ENCODE measurements at regions not wholly inside any gene's neighbourhood (a gene's known extent, or its start where the extent isn't known, plus 50 kb on each side); places are given as distances from the start of the nearest gene placed in this dataset.
A peak's percentile ranks its signal among the peaks of the same experiment; 100 is the strongest.
"Not testable (repeated sequence)": the region's sequence is repeated elsewhere in the genome, so short reads cannot be mapped to it uniquely, and the experiment has no call there.

DNA sequence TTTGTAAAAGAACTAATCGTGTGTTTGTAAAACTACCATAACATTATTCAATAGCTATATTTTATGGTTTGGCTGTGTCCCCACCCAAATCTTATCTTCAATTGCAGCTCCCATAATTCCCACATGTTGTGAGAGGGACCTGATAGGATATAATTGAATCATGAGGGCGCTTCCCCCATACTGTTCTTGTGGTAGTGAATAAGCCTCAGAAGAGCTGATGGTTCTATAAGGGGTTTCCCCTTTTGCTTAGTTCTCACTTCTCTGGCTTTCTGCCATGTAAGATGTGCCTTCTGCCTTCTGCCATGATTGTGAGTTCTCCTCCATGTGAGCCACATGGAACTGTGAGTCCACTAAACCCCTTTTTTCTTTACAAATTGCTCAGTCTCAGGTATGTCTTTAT lies 1372.3 kb downstream of the AMY1C start:
- DNase-seq (no peak), ATAC-seq (no peak)
- intact Hi-C loops (cut with DNase I), result no loop called here

DNA sequence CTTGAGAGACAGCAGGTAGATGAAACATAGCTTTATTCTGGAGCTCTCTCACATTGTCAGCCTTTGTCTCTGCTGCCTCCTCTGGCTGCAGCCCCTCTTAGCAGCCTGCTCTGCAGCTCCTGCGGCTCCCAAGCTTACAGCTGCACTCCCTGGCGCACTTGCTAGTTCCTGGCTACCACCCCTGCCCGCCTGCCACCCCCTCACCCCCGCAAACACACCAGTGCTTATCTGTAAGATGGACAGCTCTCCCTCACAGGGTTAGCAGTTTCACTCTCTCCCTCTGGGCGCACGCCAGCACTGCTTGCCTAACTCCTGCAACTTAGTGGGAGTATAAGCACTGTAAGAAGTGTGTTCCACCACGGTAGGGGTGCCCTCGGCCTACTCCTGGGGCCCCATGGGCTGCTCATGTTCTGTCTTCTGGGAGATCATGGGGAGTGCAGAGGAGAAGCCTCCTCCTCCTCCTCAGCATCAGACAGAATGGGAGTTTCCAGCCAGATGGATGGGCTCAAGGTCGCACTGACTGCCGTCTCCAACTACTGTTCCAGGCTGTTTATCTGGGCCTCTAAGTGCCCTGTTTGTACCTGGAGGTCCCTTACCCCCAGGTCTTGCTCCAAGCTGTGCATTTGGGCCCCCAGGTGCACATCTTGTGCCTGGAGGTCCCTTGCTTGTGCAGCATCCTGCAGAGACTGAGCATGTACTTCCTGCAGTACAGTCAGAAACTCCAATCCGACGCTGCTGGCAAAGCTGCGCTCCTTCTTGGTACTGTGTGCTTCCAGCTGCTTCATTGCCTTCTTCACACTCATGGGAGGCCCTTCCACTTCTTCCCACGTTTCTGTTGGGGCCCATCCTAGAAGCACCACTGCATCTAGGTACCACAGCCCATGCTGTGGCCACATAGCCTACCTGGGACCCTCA lies 1388.1 kb downstream of the AMY1C start:
- DNase-seq, result no peak
- intact Hi-C loops (cut with DNase I), result no loop called here
- peak; percentile 62 to 71 for ATAC-seq

DNA sequence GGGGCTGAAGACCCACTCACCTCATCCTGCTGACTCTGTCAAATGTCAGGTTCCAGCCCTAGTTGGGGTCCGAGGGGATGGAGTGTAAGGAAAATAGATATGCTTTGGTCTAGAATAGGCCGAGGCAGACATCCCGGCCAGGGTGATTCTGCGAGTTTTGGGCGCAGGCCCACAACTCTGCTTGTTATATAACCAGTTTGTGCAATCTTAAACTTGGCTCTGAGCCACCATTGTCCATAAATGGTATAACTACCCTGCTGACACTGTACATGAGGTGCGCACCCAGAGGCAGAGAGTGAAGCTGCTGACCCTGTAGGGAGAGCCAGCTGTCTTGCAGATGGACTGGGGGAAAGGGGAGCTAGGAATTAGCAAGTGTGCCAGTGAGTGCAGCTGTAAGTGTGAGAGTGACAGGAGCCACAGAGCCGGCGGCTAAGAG lies 1388.8 kb downstream of the AMY1C start:
- intact Hi-C loops (cut with DNase I), result no loop called here
- ATAC-seq, result peak; percentile 57 to 92
- no peak for DNase-seq

DNA sequence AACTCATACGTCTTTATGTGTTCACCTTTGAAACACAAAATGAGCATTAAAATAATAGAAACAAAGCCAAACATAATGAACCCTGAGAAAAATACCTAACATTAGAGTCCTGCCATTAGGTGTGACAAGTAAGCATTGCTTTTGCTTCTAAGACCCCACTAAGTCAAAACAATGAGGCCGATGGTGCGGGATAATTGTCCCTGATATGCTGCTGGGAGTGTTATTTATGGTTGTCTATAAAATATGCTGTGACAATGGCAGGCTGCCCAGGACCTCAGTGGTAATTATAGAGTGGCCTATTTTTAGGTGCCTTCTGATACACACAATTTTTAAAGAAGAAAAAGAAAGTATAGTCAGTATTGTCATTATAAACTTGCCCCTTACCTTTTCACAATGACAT lies 1423.1 kb downstream of the AMY1C start:
- ATAC-seq (no peak), DNase-seq (no peak)
- intact Hi-C loops (cut with DNase I), result no loop called here

DNA sequence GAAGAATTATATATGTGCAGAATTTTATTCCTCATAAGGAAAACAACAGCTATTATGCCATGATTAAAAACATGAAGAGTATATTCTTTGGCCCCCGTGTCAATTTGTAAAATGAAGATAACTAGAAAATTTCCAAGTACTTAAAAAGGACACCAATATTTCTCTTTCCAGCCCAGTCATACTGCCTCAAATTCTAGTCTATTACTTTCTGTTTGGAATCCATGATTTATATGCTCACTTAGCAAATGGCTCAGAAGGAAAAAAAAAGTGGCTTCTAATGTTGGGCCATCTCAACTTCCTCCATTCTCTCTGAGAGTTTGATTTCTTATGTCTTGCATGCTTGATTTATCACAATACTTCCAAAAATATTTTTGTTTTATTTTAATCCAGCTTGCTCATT lies 1431.1 kb downstream of the AMY1C start:
- DNase-seq (no peak), ATAC-seq (no peak)
- intact Hi-C loops (cut with DNase I), result no loop called here

DNA sequence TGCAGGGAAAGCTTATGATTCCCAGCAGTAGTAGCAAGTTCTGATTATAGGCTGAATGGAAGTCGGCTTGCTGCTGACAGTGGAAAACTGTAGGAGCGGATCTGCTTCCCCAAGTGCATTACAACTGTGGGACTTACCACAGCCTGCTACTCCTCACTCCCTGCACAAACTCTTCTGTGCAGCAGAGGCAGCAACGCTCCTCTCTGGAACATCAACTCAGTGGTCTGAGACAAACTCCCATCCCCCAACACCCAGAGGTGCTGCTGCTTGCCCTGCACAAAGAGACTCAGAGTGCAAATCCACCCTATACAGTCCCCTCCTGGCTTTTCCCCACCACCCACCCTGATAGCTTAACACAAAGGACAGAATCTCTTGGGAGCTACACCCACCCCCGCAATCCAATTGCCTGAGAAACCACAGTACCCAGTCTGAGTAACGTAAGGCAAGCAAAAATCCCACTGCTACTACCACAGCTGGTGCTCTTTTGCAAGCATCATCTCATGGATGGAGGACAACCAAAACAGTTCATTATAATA lies 1455.2 kb downstream of the AMY1C start:
- intact Hi-C loops (cut with DNase I), result no loop called here

DNA sequence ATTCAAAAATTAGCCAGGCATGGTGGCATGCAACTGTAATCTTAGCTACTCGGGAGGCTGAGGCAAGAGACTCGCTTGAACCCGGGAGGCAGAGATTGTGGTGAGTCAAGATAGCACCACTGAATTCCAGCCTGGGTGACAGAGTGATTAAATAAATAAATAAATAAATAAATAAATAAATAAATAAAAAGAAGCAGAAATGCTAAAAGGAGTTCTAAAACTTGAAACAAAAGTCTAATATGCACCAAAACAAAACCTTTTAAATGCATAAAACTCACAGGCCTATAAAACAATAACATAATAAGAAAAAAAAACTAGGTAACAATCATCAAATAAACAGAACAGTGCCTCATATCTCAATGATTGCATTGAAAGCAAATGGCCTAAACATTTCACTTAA lies 1458.9 kb downstream of the AMY1C start:
- intact Hi-C loops (cut with DNase I), result no loop called here
- DNase-seq, result no peak
- no peak for ATAC-seq

More for the DNA sequence above, 1455.2 kb downstream of the AMY1C start:
- DNase-seq (no peak), ATAC-seq (no peak)

DNA sequence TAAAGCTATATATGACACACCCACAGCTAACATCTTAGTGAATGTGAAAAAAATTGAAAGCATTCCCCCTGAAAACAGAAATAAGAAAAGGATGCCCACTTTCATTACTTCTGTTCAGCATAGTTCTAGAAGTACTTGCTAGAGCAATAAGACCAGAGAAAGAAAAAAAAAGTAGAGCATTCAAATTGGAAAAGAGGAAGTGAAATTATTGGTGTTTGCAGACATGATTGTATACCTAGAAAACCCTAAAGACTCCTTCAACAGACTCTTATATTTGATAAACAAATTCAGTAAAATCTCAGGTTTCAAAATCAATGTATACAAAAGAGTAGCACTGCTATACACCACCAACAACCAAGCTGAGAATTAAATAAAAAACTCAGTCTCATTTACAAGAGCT lies 1461.0 kb downstream of the AMY1C start:
- intact Hi-C loops (cut with DNase I), result no loop called here
- ATAC-seq (no peak), DNase-seq (no peak)

DNA sequence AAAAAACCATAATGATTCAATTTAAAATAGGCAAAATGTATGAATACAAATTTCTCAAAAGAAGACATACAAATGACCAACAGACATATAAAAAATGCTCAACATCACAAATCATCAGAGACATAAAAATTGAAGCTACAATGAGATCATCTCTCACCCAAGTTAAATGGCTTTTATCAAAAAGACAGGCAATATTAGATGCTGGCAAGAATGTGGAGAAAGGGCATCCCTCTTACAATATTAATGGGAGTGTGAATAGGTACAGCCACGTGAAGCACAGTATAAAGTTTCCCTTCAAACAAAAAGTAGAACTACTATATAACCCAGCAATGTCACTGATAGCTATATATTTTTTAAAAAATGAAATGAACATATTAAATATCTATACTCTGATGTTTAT lies 1481.7 kb downstream of the AMY1C start:
- DNase-seq (no peak), ATAC-seq (no peak)
- intact Hi-C loops (cut with DNase I), result no loop called here

DNA sequence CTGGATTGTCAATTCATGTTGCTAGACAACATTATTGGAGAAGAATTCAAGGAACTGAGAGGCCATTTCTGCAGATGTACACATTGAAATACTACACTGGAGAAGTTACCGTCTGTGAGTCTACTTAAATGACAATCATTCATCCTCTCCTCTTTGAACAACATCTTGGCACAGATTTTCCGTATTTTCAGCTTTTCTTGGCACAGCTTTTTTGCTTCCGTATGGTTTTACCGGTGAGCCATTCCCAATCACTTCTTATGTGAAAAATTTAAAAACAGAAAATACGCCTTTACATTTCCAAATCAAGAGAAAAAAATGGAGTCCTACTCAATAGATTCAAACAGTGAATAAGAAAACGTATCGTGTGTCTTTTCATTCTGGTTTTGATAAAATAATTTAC lies 1493.7 kb downstream of the AMY1C start:
- intact Hi-C loops (cut with DNase I), result no loop called here
- ATAC-seq (no peak), DNase-seq (no peak)

DNA sequence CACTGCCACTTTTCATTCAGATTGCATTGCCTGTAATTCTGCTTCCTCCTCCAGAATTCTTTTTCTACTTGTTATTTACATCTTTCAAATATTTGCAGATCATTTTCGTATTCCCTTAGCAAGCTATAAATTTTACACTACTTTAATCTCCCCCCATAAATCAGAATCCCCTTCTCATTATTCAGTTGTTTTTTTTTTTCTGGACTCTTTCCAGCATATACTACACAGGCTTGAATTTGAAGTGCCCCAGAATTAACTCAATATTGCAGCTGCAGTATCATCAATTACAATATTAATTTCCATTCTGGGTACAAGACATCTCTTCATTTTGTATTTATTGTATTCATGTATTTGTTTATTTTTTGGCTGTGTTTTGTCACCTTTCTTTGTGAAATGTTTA lies 1494.3 kb downstream of the AMY1C start:
- no peak for ATAC-seq
- DNase-seq, result no peak
- intact Hi-C loops (cut with DNase I), result no loop called here

DNA sequence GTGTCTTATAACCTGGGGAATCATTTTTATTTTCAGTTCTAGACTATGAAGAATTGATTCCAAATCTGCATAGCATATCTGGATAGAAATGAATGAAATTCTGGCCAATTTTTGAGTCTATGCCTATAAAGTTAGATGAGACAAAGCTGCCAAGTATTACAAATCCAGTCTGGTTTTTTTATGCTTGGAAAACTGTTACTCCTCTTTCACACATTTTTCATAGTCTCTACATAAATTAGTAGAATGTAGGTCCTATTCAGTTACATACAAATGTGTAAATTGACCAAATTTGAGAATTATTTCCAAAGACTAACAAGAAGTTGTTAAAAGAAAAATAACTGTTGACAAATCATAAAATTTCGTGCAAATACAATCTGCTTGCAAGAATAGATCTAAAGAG lies 1505.2 kb downstream of the AMY1C start:
- no peak for ATAC-seq
- intact Hi-C loops (cut with DNase I), result no loop called here
- DNase-seq, result no peak

DNA sequence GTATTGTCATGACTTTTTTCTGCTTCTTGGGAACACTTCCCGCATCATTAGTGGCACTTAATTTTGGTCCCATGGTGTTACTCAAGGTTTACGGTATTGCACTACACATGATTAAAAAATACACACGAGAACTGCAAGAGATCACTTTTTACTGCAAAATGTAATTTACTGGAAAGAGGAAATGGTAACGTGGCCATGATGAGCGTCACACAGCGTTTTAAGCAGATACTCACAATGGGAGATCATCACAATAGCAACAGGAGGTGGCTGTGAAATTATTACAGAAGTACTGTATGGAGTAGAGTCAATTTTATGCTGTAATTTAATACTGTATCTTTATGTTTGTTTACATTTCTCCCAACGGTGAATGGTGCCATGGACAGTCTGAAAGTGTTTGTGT lies 1510.3 kb downstream of the AMY1C start:
- ATAC-seq, result no peak
- DNase-seq, result no peak
- intact Hi-C loops (cut with DNase I), result no loop called here

DNA sequence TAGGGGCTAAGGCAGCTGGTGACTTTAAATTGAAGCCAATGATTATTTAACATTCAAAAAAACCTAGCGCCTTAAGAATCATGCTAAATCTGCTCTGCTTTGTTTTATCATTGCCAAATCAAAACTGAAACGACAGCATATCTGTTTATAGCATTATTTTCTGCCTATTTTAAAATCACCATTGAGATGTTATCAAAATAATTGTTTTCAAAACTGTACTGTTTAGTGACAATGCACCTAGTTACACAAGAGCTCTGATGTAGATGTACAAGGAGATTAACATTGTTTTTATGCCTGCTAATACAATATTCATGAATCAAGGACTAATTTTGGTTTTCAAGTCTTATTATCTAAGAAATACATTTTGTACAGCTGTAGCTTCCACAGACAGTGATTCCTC lies 1521.3 kb downstream of the AMY1C start:
- no peak for ATAC-seq
- no peak for DNase-seq
- intact Hi-C loops (cut with DNase I), result no loop called here

DNA sequence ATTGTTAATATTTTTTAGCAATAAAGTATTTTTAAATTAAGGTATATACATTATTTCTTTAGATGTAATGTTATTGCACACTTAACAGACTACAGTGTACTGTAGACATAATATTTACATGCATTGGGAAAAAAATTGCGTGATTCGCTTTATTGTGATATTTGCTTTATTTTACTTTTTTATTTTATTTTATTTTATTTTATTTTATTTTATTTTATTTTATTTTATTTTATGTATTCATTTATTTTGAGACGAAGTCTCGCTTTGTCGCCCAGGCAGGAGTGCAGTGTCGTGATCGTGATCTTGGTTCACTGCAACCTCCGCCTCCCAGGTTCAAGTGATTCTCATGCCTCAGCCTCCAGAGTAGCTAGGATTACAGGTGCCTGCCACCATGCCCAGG lies 1522.7 kb downstream of the AMY1C start:
- ATAC-seq; DNase-seq; intact Hi-C loops (cut with DNase I): not testable (repeated sequence)

DNA sequence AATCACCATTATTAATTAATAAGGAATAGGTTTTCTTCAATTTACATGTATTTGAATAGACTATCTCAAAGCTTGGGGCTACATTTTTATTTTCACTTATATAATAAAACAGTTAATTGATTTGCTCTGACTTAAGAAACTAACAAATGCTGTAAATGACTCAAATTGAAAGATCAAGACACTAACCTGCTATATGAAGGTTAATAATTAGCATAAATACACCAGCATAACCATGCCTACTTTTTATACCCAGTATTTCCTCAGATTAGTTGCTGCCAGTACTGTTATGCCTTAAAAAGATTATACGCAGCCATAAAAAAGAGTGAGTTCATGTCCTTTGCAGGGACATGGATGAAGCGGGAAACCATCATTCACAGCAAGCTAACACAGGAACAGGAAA lies 1545.1 kb downstream of the AMY1C start:
- ATAC-seq, result no peak
- intact Hi-C loops (cut with DNase I), result no loop called here
- DNase-seq, result no peak

DNA sequence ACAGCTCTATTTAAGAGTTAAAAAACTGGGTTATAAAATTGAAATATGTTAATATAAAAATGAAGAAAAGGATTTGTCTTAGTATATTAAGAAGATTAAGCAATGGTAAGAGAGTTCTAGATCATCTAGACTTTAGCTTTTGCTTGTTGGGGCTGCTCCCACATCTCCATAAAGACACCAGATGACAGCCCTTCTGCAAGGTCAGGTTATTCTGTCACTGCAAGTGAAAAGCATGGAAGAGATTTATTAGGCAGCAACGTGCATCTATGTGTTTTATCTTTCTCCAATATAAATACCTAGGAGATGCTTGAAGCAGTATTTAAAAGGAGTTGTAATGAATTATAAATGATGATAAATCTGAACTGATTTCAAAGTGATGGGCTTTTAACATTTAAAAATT lies 1560.4 kb downstream of the AMY1C start:
- intact Hi-C loops (cut with DNase I), result no loop called here
- ATAC-seq (no peak), DNase-seq (no peak)

DNA sequence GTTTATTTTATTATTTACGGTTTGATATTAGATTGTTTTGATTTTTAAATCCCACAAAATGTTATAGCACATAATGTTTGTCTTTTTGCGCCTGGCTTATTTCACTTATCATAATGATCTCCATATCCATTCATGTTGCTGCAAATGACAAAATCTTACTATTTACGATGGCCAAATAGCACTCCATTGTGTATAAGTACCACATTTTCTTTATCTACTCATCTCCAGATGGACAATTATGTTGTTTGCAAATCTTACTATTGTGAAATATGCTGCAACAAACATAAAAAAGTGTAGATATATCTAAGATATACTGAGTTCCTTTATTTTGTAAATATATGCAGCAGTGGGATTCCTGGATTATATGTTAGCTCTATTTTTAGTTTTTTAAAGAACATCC lies 1568.3 kb downstream of the AMY1C start:
- DNase-seq, result no peak
- ATAC-seq, result no peak
- intact Hi-C loops (cut with DNase I), result no loop called here

DNA sequence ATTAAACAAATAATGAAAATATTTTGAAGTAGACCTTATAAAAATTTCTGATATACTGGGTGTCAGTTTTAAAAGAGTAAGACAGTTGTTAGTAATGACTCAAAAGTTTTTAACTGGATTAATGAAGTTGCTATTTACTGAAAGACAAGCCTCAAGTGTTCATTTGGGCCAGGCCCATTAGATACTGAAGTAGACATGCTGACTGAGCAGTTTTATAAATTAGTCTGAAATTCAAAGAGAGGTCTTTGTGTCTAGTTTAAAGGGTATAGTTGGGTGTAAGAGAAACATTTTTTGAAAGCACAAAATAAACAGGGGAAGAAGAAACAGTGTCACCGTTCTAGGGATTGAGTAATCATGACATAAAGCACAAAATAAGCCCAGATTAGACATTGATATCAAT lies 1577.2 kb downstream of the AMY1C start:
- DNase-seq (no peak), ATAC-seq (no peak)
- intact Hi-C loops (cut with DNase I), result no loop called here

DNA sequence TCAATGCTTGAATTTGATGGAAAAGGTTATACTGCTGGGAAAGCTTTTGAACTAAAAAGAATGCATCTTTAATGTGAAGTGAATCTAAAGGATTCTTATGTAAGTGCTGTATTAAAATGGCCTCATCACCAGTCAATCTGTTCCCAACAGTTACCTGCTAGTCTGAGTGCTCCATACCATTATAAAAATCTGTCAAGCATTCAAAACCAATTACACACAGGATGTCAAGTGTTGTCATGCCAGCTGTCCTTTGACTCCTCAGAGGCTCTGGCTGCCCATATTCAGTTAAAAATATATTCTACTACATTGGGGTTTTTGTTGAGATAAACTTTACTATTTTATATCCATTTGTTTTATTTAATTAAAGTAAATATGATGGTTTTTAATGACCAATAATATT lies 1587.7 kb downstream of the AMY1C start:
- ATAC-seq (no peak), DNase-seq (no peak)
- intact Hi-C loops (cut with DNase I), result no loop called here

DNA sequence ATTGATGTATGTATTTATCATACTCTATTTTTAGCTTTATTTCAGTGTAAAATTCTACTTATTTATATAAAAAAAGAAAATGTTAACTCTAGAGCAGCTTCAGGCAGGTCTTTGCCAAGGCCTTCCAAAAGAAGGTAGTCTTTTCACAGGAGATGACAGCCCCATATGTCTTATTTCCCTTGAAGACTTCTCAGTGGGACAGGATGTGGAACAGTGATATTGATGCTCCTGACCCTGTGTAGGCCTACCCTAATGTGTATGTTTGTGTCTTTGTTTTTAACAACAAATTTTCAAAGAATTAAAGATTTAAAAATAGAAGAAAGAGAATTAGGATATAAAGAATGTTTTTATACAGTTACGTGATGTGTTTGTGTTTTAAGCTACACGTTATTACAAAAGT lies 1593.6 kb downstream of the AMY1C start:
- ATAC-seq, result no peak
- no peak for DNase-seq
- intact Hi-C loops (cut with DNase I), result no loop called here

All from left cardiac atrium (tissue), 4 donors.